ENCODE measurements at regions not wholly inside any gene's neighbourhood (a gene's known extent, or its start where the extent isn't known, plus 50 kb on each side); places are given as distances from the start of the nearest gene placed in this dataset.
A peak's percentile ranks its signal among the peaks of the same experiment; 100 is the strongest.

DNA sequence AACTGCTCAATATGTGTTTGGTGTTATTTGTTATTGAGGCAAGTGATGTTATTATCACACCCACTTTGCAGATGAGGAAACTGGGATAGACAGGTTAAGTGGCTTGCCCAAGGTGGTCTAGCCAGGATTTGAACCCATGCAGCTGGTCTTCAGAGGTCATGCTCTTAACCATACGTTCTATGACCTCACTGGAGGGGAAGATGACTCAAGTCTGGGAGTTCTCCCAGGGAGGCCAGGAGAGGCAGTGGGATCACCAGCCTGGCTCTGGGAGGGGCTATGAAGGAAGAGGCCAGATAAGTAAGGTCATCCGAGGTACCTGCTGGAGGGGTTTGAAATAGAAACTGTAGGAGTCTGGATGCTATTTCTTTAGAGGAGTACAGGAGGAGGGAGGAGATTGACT is 95.3 kb downstream of the NAV1 start:
- Histone ChIP-seq H3K27ac (ENCODE audit: low read depth in 2 of 2, low read length in 2 of 2) (no peak overlapping the region), H3K9ac (ENCODE audit: low read depth in 1 of 2, low read length in 2 of 2) (no peak overlapping the region), H3K36me3 (ENCODE audit: control insufficient read depth in 2 of 2, insufficient read depth in 2 of 2, low read length in 2 of 2) (no peaks in the 10 kb centered on the region), H3K4me3 (ENCODE audit: low read length in 2 of 2) (no peak overlapping the region), H3K4me1 (ENCODE audit: control insufficient read depth in 2 of 2, insufficient read depth in 2 of 2, low read length in 2 of 2) (peaks cover 7 to 17% of the 10 kb centered on the region in 2 donors), H3K27me3 (ENCODE audit: control insufficient read depth in 2 of 2, insufficient read depth in 2 of 2, low read length in 2 of 2) (no peaks in the 10 kb centered on the region), H3K9me3 (ENCODE audit: control insufficient read depth in 2 of 2, low read length in 2 of 2) (no peaks in the 10 kb centered on the region)

DNA sequence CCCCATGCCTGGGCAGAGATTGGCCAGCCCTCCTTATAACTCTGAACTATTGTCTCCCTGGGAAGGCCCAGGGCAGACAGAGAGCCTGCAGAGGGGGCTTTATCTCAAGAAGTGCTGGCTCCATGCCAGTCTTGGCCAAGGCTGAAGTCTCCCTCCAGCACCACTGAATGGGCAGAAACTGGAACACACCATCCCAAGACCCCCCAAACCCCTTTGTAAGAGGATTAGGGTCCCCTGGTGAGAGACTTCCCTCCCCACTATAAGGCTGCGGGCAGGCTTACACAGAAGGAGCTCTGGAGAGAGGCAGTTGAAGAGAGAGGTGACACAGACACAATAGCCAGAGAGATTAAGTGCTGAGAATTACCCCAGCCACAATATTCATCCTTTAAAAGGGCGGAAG is 97.2 kb downstream of the NAV1 start:
- no peak overlapping the region for H3K27ac ChIP-seq (ENCODE audit: low read depth in 2 of 2, low read length in 2 of 2)
- H3K4me3 ChIP-seq (ENCODE audit: low read length in 2 of 2) = no peak overlapping the region
- H3K9ac ChIP-seq (ENCODE audit: low read depth in 1 of 2, low read length in 2 of 2) = no peak overlapping the region
- H3K27me3 ChIP-seq (ENCODE audit: control insufficient read depth in 2 of 2, insufficient read depth in 2 of 2, low read length in 2 of 2) = no peaks in the 10 kb centered on the region
- no peaks in the 10 kb centered on the region for H3K9me3 ChIP-seq (ENCODE audit: control insufficient read depth in 2 of 2, low read length in 2 of 2)
- peaks cover 9 to 23% of the 10 kb centered on the region in 2 donors for H3K4me1 ChIP-seq (ENCODE audit: control insufficient read depth in 2 of 2, insufficient read depth in 2 of 2, low read length in 2 of 2)
- H3K36me3 ChIP-seq (ENCODE audit: control insufficient read depth in 2 of 2, insufficient read depth in 2 of 2, low read length in 2 of 2) = no peaks in the 10 kb centered on the region

DNA sequence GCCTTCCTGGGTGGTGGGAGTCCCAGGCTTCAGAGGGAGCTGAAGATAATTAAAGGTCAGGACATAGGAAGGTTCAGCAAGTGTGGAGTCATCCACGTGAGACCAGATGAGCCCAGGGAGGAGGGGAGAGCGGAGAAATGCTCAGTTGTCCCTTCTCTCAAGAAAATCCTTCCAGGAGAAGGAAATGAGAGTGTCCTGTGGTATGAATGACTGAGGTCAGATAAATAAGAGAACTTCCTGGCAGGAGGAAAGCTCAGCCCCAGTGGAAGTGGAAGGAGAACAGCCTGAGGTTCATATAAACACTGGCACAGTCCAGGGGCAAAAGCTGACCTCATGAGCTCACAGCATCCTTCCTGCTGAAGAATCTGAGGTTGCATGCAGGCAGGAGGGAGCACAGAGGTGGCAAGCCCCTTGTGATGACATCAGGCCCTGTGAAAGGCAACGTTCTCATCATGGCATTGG is 97.6 kb downstream of the NAV1 start:
- no peak overlapping the region for H3K4me3 ChIP-seq (ENCODE audit: low read length in 2 of 2)
- no peaks in the 10 kb centered on the region for H3K36me3 ChIP-seq (ENCODE audit: control insufficient read depth in 2 of 2, insufficient read depth in 2 of 2, low read length in 2 of 2)
- H3K4me1 ChIP-seq (ENCODE audit: control insufficient read depth in 2 of 2, insufficient read depth in 2 of 2, low read length in 2 of 2) = peaks cover 9 to 23% of the 10 kb centered on the region in 2 donors
- no peak overlapping the region for H3K9ac ChIP-seq (ENCODE audit: low read depth in 1 of 2, low read length in 2 of 2)
- no peaks in the 10 kb centered on the region for H3K27me3 ChIP-seq (ENCODE audit: control insufficient read depth in 2 of 2, insufficient read depth in 2 of 2, low read length in 2 of 2)
- no peaks in the 10 kb centered on the region for H3K9me3 ChIP-seq (ENCODE audit: control insufficient read depth in 2 of 2, low read length in 2 of 2)
- no peak overlapping the region for H3K27ac ChIP-seq (ENCODE audit: low read depth in 2 of 2, low read length in 2 of 2)

DNA sequence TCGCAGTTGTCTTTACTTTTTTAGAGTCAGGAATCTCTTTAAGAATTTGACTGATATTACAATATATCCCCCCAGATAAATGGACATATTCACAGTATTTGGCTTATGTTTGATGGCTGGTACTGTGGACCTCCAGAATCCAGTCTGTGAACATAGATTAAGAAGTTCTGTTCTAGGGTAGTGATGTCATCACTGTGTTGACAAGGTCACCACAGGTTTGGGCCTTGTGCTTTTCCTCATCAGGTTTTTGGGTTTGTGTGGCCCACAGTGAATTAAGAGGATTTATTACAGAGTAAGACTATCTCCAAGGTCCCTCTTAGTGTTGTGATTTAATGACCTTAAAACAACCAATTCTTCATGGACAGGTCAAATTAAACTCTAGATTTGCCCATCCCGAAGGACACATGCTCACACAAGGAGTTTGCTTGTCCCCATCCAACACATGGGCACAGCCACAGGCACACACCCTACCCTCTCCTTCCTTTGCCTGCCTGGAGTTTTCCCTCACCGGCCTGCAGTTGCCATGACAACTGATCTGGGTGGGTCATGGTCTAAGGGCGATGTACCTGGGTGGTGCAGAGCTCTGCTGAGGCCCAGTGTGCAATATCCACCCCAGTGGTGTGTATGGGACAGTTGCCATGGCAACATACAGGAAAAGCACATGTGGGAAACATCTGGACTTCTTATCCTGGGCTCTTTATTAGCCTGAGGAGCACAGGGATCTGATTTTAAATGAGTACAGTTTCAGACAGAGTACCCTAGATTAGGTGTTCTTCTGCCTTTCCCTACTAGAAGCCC is 98.6 kb downstream of the NAV1 start:
- no peak overlapping the region for H3K9ac ChIP-seq (ENCODE audit: low read depth in 1 of 2, low read length in 2 of 2)
- no peaks in the 10 kb centered on the region for H3K27me3 ChIP-seq (ENCODE audit: control insufficient read depth in 2 of 2, insufficient read depth in 2 of 2, low read length in 2 of 2)
- H3K4me1 ChIP-seq (ENCODE audit: control insufficient read depth in 2 of 2, insufficient read depth in 2 of 2, low read length in 2 of 2) = peaks cover 9 to 16% of the 10 kb centered on the region in 2 donors
- H3K36me3 ChIP-seq (ENCODE audit: control insufficient read depth in 2 of 2, insufficient read depth in 2 of 2, low read length in 2 of 2) = no peaks in the 10 kb centered on the region
- H3K4me3 ChIP-seq (ENCODE audit: low read length in 2 of 2) = no peak overlapping the region
- no peak overlapping the region for H3K27ac ChIP-seq (ENCODE audit: low read depth in 2 of 2, low read length in 2 of 2)
- no peaks in the 10 kb centered on the region for H3K9me3 ChIP-seq (ENCODE audit: control insufficient read depth in 2 of 2, low read length in 2 of 2)

DNA sequence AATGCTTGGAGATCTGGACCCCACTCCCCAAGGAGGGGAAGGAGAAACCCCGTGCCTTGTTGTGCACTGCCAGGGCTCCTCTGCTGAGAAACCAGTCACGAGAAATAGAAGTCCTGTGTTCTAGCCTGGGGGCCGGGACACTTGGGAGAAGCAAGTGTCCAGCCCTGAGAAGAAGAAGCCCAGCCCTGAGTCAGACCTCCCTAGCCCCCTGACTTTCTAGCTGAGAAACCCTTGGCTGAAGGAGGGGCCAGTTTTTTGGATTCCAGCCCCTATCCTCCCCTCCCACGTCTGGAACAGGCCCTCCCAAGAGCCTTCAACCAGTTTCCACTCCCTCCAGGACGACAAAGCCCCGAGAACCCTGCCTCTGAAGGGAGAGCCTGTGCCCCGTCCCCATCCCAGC is 100.5 kb downstream of the NAV1 start:
- Histone ChIP-seq H3K9me3 (ENCODE audit: control insufficient read depth in 2 of 2, low read length in 2 of 2) (no peaks in the 10 kb centered on the region), H3K4me1 (ENCODE audit: control insufficient read depth in 2 of 2, insufficient read depth in 2 of 2, low read length in 2 of 2) (peaks cover 2 to 7% of the 10 kb centered on the region in 2 donors), H3K4me3 (ENCODE audit: low read length in 2 of 2) (no peak overlapping the region), H3K36me3 (ENCODE audit: control insufficient read depth in 2 of 2, insufficient read depth in 2 of 2, low read length in 2 of 2) (no peaks in the 10 kb centered on the region), H3K9ac (ENCODE audit: low read depth in 1 of 2, low read length in 2 of 2) (no peak overlapping the region), H3K27me3 (ENCODE audit: control insufficient read depth in 2 of 2, insufficient read depth in 2 of 2, low read length in 2 of 2) (no peaks in the 10 kb centered on the region), H3K27ac (ENCODE audit: low read depth in 2 of 2, low read length in 2 of 2) (peak overlapping the region; percentile 5 to 38)

DNA sequence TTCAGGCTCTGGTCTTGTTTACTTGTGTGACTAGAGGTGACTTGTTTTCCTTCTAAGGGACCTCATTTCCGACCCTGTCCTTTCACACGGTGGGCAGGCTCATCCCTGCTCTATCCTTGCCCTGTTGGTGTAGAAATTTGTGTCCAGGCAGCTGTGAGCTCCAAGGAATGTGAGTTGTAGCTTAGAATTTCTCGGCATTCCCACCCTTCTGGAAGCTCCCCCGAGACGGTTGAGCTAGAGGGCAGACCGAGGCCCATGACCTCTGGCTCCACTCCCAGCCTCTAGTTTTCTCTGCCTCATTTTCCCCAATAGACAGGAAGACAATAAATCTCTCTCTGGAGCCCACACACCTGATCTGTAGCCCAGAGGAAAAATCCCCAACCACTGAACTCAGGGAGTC is 100.9 kb downstream of the NAV1 start:
- H3K9ac ChIP-seq (ENCODE audit: low read depth in 1 of 2, low read length in 2 of 2) = no peak overlapping the region
- H3K4me3 ChIP-seq (ENCODE audit: low read length in 2 of 2) = no peak overlapping the region
- no peaks in the 10 kb centered on the region for H3K27me3 ChIP-seq (ENCODE audit: control insufficient read depth in 2 of 2, insufficient read depth in 2 of 2, low read length in 2 of 2)
- H3K4me1 ChIP-seq (ENCODE audit: control insufficient read depth in 2 of 2, insufficient read depth in 2 of 2, low read length in 2 of 2) = peaks cover 2 to 7% of the 10 kb centered on the region in 2 donors
- H3K27ac ChIP-seq (ENCODE audit: low read depth in 2 of 2, low read length in 2 of 2) = peak overlapping the region; percentile 5 to 38
- no peaks in the 10 kb centered on the region for H3K9me3 ChIP-seq (ENCODE audit: control insufficient read depth in 2 of 2, low read length in 2 of 2)
- H3K36me3 ChIP-seq (ENCODE audit: control insufficient read depth in 2 of 2, insufficient read depth in 2 of 2, low read length in 2 of 2) = no peaks in the 10 kb centered on the region

DNA sequence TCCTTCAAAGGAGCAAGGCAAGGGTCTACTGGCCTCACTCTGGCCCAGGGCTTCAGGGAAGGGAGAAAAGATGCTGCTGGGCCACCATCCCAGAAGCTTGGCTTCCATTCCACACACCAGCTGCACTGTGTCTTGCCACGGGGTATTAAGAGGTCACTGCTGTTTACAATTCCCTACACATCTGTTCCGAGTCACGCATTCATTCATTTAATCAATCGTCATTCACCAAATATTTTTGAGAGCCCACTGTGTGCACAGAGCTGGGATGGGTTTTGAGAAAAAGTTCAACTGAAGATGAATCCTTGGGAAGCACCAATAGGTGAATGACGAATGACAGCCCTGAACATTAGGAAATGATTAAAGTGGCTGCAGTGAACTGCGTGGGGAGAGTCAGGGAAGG is 101.7 kb downstream of the NAV1 start:
- Histone ChIP-seq H3K36me3 (ENCODE audit: control insufficient read depth in 2 of 2, insufficient read depth in 2 of 2, low read length in 2 of 2) (no peaks in the 10 kb centered on the region), H3K9ac (ENCODE audit: low read depth in 1 of 2, low read length in 2 of 2) (no peak overlapping the region), H3K9me3 (ENCODE audit: control insufficient read depth in 2 of 2, low read length in 2 of 2) (no peaks in the 10 kb centered on the region), H3K4me1 (ENCODE audit: control insufficient read depth in 2 of 2, insufficient read depth in 2 of 2, low read length in 2 of 2) (peaks cover 2 to 7% of the 10 kb centered on the region in 2 donors), H3K27me3 (ENCODE audit: control insufficient read depth in 2 of 2, insufficient read depth in 2 of 2, low read length in 2 of 2) (no peaks in the 10 kb centered on the region), H3K4me3 (ENCODE audit: low read length in 2 of 2) (no peak overlapping the region), H3K27ac (ENCODE audit: low read depth in 2 of 2, low read length in 2 of 2) (peak overlapping the region in 1 of 2 donors; percentile 20)

DNA sequence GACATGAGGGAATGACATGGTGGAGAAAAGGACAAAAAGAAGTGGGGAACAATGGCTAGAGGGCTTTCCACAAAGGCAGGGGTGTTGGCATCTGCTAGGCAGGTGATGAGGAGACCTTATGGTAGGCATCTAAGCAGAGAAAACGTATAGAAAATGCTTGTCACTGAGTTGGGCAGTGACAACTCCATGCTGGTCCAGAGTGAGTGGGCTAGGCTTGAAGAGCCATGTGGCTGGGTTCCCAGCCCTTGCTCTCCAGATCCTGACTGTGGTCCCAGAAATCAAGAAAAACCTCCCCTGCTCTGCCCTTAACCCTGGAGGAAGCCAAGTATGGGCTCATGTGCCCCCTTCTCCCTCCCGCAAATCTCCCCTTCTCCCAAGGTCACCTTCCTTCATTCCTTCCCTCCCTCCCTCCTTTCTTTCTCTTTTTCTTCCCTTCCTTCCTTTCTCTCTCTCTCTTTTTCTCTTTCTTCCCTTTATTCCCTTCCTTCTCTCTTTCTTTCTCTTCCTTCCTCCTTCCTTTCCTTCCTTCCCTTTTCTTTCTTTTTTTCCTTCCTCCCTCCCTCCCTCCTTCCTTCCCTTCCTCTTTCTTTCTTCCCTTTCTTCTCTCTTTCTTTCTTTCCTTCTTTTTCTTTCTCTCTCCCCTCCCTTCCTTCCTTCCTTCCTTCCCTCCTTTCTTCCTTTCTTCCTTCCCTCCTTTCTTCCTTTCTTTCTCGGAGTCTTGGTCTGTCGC is 102.8 kb downstream of the NAV1 start:
- no peak overlapping the region for H3K4me3 ChIP-seq (ENCODE audit: low read length in 2 of 2)
- no peaks in the 10 kb centered on the region for H3K27me3 ChIP-seq (ENCODE audit: control insufficient read depth in 2 of 2, insufficient read depth in 2 of 2, low read length in 2 of 2)
- H3K27ac ChIP-seq (ENCODE audit: low read depth in 2 of 2, low read length in 2 of 2) = no peak overlapping the region
- H3K36me3 ChIP-seq (ENCODE audit: control insufficient read depth in 2 of 2, insufficient read depth in 2 of 2, low read length in 2 of 2) = no peaks in the 10 kb centered on the region
- H3K9ac ChIP-seq (ENCODE audit: low read depth in 1 of 2, low read length in 2 of 2) = no peak overlapping the region
- H3K4me1 ChIP-seq (ENCODE audit: control insufficient read depth in 2 of 2, insufficient read depth in 2 of 2, low read length in 2 of 2) = peaks cover 2 to 7% of the 10 kb centered on the region in 2 donors
- H3K9me3 ChIP-seq (ENCODE audit: control insufficient read depth in 2 of 2, low read length in 2 of 2) = no peaks in the 10 kb centered on the region

DNA sequence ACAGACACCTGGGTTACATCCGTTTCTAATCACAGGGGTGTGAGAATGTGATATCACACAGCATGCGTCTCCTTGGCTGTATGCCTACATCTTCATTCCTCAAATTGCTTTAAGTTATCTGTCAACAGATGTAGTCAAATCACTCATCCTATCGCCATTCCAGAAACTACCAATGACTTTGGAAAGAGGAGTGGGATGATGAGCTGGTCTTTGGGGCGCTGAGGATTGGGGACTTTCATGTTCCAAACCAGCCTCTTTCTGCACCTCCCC is 104.8 kb downstream of the NAV1 start:
- no peaks in the 10 kb centered on the region for H3K9me3 ChIP-seq (ENCODE audit: control insufficient read depth in 2 of 2, low read length in 2 of 2)
- no peak overlapping the region for H3K9ac ChIP-seq (ENCODE audit: low read depth in 1 of 2, low read length in 2 of 2)
- H3K27ac ChIP-seq (ENCODE audit: low read depth in 2 of 2, low read length in 2 of 2) = no peak overlapping the region
- no peaks in the 10 kb centered on the region for H3K27me3 ChIP-seq (ENCODE audit: control insufficient read depth in 2 of 2, insufficient read depth in 2 of 2, low read length in 2 of 2)
- H3K36me3 ChIP-seq (ENCODE audit: control insufficient read depth in 2 of 2, insufficient read depth in 2 of 2, low read length in 2 of 2) = no peaks in the 10 kb centered on the region
- no peak overlapping the region for H3K4me3 ChIP-seq (ENCODE audit: low read length in 2 of 2)
- peaks cover 4 to 14% of the 10 kb centered on the region in 2 donors for H3K4me1 ChIP-seq (ENCODE audit: control insufficient read depth in 2 of 2, insufficient read depth in 2 of 2, low read length in 2 of 2)

DNA sequence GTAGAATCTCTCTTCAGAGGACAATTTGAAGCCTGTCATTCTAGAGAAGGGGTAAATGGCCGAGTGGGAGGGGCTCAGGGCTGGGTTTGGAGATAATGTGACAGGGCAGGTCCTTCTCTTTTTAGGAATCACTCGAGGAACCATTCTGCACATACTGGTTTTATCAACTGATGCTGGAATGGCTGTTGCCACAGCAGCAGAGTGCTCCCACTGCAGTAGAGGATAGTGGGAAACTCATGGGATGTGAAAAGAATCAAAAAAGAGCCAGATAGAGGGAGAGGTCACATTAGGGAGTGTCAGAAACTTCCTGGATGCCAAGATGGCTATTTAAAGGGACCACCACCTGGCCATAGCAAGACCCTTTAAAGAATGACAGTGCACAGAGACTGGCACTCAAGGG is 105.3 kb downstream of the NAV1 start:
- H3K9ac ChIP-seq (ENCODE audit: low read depth in 1 of 2, low read length in 2 of 2) = no peak overlapping the region
- no peak overlapping the region for H3K27ac ChIP-seq (ENCODE audit: low read depth in 2 of 2, low read length in 2 of 2)
- H3K4me1 ChIP-seq (ENCODE audit: control insufficient read depth in 2 of 2, insufficient read depth in 2 of 2, low read length in 2 of 2) = peaks cover 8 to 18% of the 10 kb centered on the region in 2 donors
- H3K27me3 ChIP-seq (ENCODE audit: control insufficient read depth in 2 of 2, insufficient read depth in 2 of 2, low read length in 2 of 2) = peaks cover 0 to 3% of the 10 kb centered on the region in 2 donors
- H3K4me3 ChIP-seq (ENCODE audit: low read length in 2 of 2) = no peak overlapping the region
- H3K36me3 ChIP-seq (ENCODE audit: control insufficient read depth in 2 of 2, insufficient read depth in 2 of 2, low read length in 2 of 2) = no peaks in the 10 kb centered on the region
- no peaks in the 10 kb centered on the region for H3K9me3 ChIP-seq (ENCODE audit: control insufficient read depth in 2 of 2, low read length in 2 of 2)

All from mucosa of rectum (tissue), 2 donors.